HG03558 (cell line): ENCODE measurements at regions not wholly inside any gene's neighbourhood (a gene's known extent, or its start where the extent isn't known, plus 50 kb on each side); places are given as distances from the start of the nearest gene placed in this dataset.
"Not testable (repeated sequence)": the region's sequence is repeated elsewhere in the genome, so short reads cannot be mapped to it uniquely, and the experiment has no call there.

Experiments used
- ATAC-seq: cut with Tn5 transposase; IDR thresholded peaks from one replicate; pipeline ENCODE4 v1.9.1; 2021; ENCODE audit warnings: moderate number of reproducible peaks; ENCODE audit not compliant: unreplicated experiment; ENCODE audit errors: extremely low read depth

- ATAC-seq: no peak
These were observed 114.9 kb downstream of the BUB3 start for GRCh38 chr10:123269017-123269552.

DNA sequence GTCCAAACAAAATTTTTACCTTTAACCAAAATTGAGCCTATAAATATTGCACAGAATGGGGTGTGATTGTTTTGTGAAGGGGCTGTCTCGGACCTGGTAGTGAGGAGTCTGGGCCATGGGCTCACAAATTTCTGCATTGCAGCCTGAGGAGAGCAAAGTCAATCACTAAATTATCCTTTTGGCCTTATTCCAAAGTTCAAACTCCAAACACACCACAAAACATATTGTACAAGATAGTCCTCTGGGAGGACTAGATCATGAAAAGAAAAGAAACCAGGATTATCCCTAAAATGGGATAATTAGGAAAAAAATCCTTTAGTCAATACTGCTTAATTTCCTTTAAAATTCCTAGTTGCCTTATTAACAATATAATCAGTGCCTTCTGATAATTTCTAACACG is 115.5 kb downstream of the BUB3 start:
- no peak for ATAC-seq

DNA sequence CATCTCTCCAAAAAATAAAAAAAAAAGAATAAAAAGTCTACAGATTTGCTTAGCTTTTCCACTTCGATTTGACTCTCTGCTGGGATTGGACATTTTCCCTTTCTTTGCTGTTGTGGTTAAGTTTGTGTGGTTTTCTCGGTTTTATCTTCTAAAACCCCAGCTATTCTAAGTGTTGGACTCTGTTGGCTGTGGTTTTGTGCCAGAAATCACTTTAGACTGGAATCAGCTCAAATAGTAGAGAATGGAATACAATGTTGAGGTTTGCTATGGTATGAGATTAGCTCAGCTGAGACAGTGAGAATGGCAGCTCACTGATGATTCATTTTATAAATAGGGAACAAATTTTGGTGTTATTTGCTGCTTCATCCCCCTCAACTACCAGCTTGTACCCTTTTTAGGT is 116.0 kb downstream of the BUB3 start:
- ATAC-seq: no peak

- ATAC-seq: no peak
These were observed 116.6 kb downstream of the BUB3 start for GRCh38 chr10:123270806-123271205.

DNA sequence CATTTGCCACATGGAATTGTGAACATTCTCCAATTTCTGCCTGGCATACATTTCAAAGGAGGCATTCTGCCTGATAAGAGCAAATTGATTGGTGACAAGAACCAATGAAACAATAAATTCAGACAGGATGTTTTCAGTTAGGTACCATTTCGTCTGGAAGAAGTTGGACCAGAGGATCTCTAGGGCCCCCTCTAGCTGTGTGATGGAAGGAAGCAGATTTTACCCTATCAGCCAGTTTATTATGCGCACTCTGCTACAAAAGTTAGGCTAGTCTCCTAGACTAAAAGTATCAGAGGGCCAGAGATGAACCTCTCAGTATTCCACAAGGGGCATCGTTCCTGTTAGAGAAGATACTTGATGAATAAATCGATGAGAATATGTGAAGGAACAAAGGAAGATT is 118.0 kb downstream of the BUB3 start:
- no peak for ATAC-seq

DNA sequence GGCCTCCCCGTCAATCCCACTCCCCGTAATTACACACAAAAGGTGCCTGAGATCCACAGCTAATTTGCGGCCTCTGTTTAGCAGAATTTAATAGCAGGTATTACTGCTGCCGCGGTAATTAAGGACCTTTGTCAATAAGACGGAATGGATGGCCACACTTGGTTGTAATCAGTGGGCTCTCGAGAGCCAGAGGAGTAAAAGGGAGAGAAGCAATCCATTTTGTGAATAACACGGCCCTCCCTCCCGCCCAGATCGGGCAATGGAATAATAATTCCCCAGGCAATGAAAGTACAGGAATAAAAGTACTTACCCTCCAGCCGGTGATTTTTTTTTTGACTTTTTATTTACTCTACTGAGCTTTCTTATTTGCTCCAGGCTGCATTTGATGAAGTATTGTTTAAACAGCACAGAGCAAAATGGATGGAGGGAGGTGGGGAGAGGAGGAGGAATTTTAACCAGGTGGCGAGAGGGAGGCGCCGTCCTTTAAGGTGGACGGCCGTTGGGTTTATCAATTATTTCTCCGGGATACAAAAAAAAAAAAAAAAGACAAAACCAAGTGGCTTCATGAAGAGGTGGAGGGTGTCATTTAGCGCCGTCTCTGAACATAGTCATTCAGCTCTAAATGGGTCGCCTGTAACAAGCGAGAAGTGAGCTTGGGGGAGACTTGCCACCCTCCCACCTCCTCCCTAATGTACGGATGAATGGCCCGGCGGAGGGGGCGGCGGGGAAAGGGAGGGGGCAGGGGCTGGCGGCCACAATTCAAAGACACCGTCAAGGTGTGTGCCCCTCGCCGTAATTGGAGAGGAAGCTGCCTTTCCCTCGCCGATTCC is 120.3 kb downstream of the BUB3 start:
- ATAC-seq: no peak

DNA sequence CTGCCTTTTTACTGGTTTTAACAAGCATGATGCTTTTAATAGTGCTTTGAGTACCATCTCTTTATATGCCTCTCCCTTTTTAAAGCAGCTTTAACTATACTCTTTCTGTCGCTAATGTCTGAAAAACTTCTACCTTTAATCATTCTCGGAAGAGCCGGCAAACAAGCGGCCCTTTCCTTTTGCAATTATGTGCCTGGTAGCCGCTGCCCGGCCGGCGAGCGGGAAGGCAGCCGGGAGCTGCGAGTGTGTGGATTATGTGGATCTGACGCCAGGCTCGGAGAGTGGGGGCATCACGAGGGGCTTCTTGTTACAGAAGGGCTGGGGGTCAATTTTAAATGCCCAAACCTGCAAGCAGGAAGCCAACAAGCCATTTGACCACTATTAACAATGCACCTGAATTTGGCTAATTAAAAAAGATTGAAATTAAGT is 120.9 kb downstream of the BUB3 start:
- no peak for ATAC-seq

- no peak for ATAC-seq
These were observed 124.2 kb downstream of the BUB3 start for GRCh38 chr10:123278445-123278844.

GRCh38 chr10:123283371-123283770 is 129.2 kb downstream of the BUB3 start:
- ATAC-seq: not testable (repeated sequence)

- ATAC-seq: no peak
These were observed 129.8 kb downstream of the BUB3 start for GRCh38 chr10:123284022-123284421.

- ATAC-seq: no peak
These were observed 133.5 kb downstream of the BUB3 start for GRCh38 chr10:123287594-123288247.

DNA sequence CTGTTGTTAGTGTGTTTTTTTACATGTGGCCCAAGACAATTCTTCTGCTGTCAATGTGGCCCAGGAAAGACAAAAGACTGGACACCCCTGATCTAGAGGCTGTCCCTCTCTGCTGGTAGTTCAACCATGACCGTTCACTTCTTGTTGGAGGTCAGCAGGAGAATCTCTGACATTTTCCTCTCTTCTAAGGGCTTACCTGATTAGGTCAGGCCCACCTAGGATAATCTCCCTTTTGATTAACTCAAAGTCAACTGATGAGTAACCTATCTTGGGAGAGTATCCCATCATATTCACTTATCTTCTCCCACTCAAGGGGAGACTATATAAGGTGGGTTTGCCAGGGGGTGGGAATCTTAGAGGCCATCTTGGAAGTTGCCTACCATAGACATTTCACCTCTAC is 135.2 kb downstream of the BUB3 start:
- no peak for ATAC-seq

GRCh38 chr10:123294109-123294508 is 139.9 kb downstream of the BUB3 start:
- ATAC-seq: no peak

GRCh38 chr10:123294886-123295285 is 140.7 kb downstream of the BUB3 start:
- ATAC-seq: no peak

GRCh38 chr10:123295644-123296043 is 141.4 kb downstream of the BUB3 start:
- no peak for ATAC-seq

DNA sequence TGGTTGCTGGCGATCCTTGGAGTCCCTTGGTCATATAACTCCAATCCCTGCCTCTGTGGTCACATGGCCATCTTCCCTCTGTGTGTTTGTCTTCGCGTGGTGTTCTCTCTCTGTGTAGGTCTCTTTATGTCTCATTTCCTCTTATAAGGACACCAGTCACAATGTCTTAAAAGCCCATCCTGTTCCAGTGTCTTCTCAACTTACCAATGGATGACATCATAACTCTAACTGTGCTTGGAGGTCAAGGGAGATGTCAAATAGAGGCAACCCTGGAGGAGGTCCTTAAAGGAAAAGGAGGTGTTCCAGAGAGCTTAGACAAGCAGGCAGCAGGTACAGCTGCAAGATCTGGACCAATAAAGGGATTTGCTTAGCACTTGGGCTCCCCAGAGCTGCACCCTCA is 143.0 kb downstream of the BUB3 start:
- no peak for ATAC-seq

DNA sequence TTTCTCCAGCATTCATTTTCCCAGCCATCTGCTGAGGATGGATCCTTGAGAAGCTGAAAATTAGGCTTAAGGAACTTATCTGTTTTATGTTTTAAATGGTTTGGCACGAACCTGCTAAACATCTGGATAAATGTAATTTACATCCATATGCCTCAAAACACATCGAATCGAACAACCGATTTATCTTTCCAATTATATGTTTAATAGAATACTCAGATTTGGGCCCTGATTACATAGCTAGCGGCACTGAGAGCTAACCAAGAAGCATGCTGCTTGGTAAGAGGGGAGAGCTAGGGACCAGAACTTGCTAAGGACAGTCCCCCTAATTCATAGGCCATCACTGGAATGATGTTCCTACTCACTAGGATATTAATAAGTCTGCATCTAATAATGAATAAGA is 144.4 kb downstream of the BUB3 start:
- no peak for ATAC-seq

GRCh38 chr10:123299598-123299997 is 145.4 kb downstream of the BUB3 start:
- ATAC-seq: no peak

GRCh38 chr10:123301077-123301857 is 147.1 kb downstream of the BUB3 start:
- no peak for ATAC-seq

DNA sequence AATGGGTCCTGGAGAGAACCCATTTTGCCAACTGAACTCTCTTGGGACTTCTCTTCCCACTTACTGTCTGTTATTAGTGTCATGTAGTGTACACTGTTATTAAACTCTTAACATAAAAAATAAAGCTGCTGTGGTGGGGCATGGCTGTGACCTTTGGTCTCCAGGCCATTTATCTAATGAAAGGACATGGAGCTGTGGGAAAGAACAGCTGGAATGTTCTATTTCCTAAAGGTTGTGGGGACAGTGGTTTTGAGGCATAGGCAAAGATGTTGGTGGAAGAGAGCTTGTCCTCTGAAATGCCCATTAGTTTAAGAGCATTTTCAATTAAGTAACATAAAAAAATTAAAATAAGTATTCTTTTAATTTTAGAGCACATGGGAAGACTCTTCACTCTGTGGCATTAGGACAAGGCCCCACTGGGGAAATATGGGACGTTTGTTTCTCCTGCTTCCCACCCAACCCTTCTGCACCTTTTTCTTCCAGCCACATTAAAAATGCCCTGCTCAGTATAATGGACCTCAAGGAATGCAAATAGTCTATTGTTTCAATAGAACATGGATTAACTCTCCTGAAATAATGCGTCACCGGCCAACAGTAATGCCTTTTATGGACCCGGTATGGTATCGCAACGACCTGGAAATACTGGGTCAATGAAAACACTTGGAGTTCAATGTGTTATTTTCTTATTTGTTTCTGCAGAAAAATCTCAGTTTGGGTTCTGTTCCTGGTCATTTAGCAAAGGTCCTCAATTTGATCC is 149.6 kb downstream of the BUB3 start:
- ATAC-seq: no peak
